K562 (cell line): ENCODE measurements at regions not wholly inside any gene's neighbourhood (a gene's known extent, or its start where the extent isn't known, plus 50 kb on each side); places are given as distances from the start of the nearest gene placed in this dataset.

Source experiments
- ATAC-seq: fragments of 200-7000 bp; cut with Tn5 transposase; 3 replicates; pipeline ENCODE4 v1.9.1; 2020; ENCODE audit warnings: moderate library complexity
- BruUV-seq: library from RNA; stranded (reverse); fragments of 400-500 nt; replicated peaks from 2 replicates; lab custom pipeline; 2021; lab: Mats Ljungman, UMichigan
- CTCF ChIA-PET: fragments of 300-600 bp; formaldehyde crosslinking; extraction: SDS; loops from one replicate; lab custom pipeline; 2021; ENCODE audit warnings: low intra/inter-chr PET ratio; lab: Yijun Ruan, JAX
- POLR2A ChIA-PET: fragments of 300-600, 350-650 bp; sonication (Branson Sonifier 250); formaldehyde crosslinking; extraction: SDS; loops from one replicate; lab custom pipeline; 2021; ENCODE audit warnings: antibody characterized with exemption, inconsistent platforms; lab: Yijun Ruan, JAX
- DNase-seq, 4 experiments: peaks; one replicate each; pipeline versions ENCODE4 v3.0.0 to v3.0.0-alpha.2; 2011 to 2018; ENCODE audit warnings: low spot score in 3 of 4, mixed read lengths in 3 of 4; ENCODE audit errors: extremely low read depth in 1 of 4
- FAIRE-seq: peaks from 2 replicates; lab custom pipeline; 2011; peaks lifted over from hg19 to GRCh38; lab: Jason Lieb, UNC
- H2AFZ ChIP-seq: 2 replicates; pipeline ENCODE4 v1.6.0; 2011; ENCODE audit warnings: low read depth, low read length, control low read depth, inconsistent platforms
- H3K27ac ChIP-seq: fragments of 200-600 bp; 3 replicates; pipeline ENCODE4 v1.8.0; 2011; ENCODE audit warnings: low read depth, mild to moderate bottlenecking, control low read depth, inconsistent platforms, low read length, moderate library complexity, mixed read lengths; ENCODE audit errors: extremely low read depth
- H3K27me3 ChIP-seq, 2 experiments: fragments of 300-600 bp in 1 of 2; 2 replicates in 1 of 2; 3 replicates in 1 of 2; pipeline versions ENCODE4 v1.6.0 to v1.8.0; 2011; ENCODE audit warnings: inconsistent platforms in 2 of 2, low read length in 2 of 2, mild to moderate bottlenecking in 1 of 2, mixed read lengths in 1 of 2, moderate library complexity in 1 of 2; ENCODE audit not compliant: control insufficient read depth in 2 of 2, insufficient read depth in 2 of 2
- H3K36me3 ChIP-seq: fragments of 300-600 bp; 3 replicates; pipeline ENCODE4 v1.8.0; 2011; ENCODE audit warnings: mild to moderate bottlenecking, low read length, inconsistent platforms; ENCODE audit not compliant: control insufficient read depth, insufficient read depth
- H3K4me1 ChIP-seq, 2 experiments: fragments of 200-600 bp in 1 of 2; replicated peaks in 1 of 2; 2 replicates in 1 of 2; 3 replicates in 1 of 2; pipeline versions ENCODE4 v1.5.1 to v1.8.0; 2011; ENCODE audit warnings: inconsistent platforms in 2 of 2, low read length in 2 of 2, mild to moderate bottlenecking in 1 of 2, mixed read lengths in 1 of 2, moderate library complexity in 1 of 2; ENCODE audit not compliant: control insufficient read depth in 2 of 2, insufficient read depth in 2 of 2
- H3K4me2 ChIP-seq: 2 replicates; pipeline ENCODE4 v1.6.1; 2011; ENCODE audit warnings: low read length, control low read depth, inconsistent platforms, mixed read lengths; ENCODE audit not compliant: insufficient read depth
- H3K4me3 ChIP-seq: fragments of 200-600 bp; sonication (generic), shearing (Covaris generic); 2 replicates; pipeline ENCODE4 v1.5.1; 2016; ENCODE audit warnings: control low read depth, inconsistent platforms
- H3K79me2 ChIP-seq: fragments of 200-600 bp; 3 replicates; pipeline ENCODE4 v1.8.0; 2011; ENCODE audit warnings: low read length, inconsistent platforms; ENCODE audit not compliant: control insufficient read depth, insufficient read depth
- H3K9ac ChIP-seq, 2 experiments: 2 replicates each; pipeline versions ENCODE4 v1.6.0 to v1.6.1; 2011; ENCODE audit warnings: low read depth in 2 of 2, low read length in 2 of 2, control low read depth in 1 of 2, inconsistent platforms in 1 of 2, mild to moderate bottlenecking in 1 of 2, mixed read lengths in 1 of 2; ENCODE audit not compliant: insufficient read depth in 1 of 2
- H3K9me1 ChIP-seq: one replicate; pipeline ENCODE4 v1.6.0; 2011; ENCODE audit warnings: inconsistent platforms, mild to moderate bottlenecking, low read length, moderate library complexity; ENCODE audit not compliant: control insufficient read depth, insufficient read depth
- H3K9me3 ChIP-seq: replicated peaks from 2 replicates; pipeline ENCODE4 v1.5.1; 2011; ENCODE audit warnings: low read depth, low read length, inconsistent platforms; ENCODE audit not compliant: control insufficient read depth, insufficient read depth
- H4K20me1 ChIP-seq: replicated peaks from 2 replicates; pipeline ENCODE4 v1.6.1; 2011; ENCODE audit warnings: low read length, inconsistent platforms, mixed read lengths; ENCODE audit not compliant: control insufficient read depth, insufficient read depth
- AFF1 ChIP-seq, 2 experiments: fragments of 450-650 bp; IDR thresholded peaks; 2 replicates each; pipeline ENCODE4 v1.6.1; 2018; ENCODE audit warnings: mild to moderate bottlenecking in 2 of 2, low read depth in 1 of 2; ENCODE audit not compliant: partially characterized antibody in 2 of 2
- CEBPB ChIP-seq: fragments of 450-650 bp; IDR thresholded peaks from 2 replicates; pipeline ENCODE4 v1.6.1; 2016; ENCODE audit warnings: missing genetic modification characterization, missing compliant biosample characterization
- CHD4 ChIP-seq: fragments of 200-600 bp; sonication (generic); IDR thresholded peaks from 3 replicates; pipeline ENCODE4 v1.6.1; 2012; ENCODE audit warnings: low read depth, mild to moderate bottlenecking, mixed read lengths, low read length, inconsistent platforms; ENCODE audit not compliant: insufficient read depth, insufficient replicate concordance, poor library complexity, severe bottlenecking
- CREBBP ChIP-seq: IDR thresholded peaks from one replicate; pipeline ENCODE4 v1.6.1; 2012; ENCODE audit warnings: low read depth, mild to moderate bottlenecking, control low read depth, inconsistent platforms, low read length
- FIP1L1 ChIP-seq: fragments of 200-400 bp; formaldehyde crosslinking; IDR thresholded peaks from 2 replicates; pipeline ENCODE4 v1.6.1; 2018; ENCODE audit warnings: mild to moderate bottlenecking, low read depth, low read length; ENCODE audit not compliant: poor library complexity, severe bottlenecking
- FOXK2 ChIP-seq, 2 experiments: fragments of 450-650 bp; IDR thresholded peaks in 1 of 2; conservative IDR thresholded peaks in 1 of 2; 2 replicates each; pipeline ENCODE4 v1.6.1; 2016; ENCODE audit warnings: low read depth in 2 of 2, mild to moderate bottlenecking in 1 of 2
- GTF2A2 ChIP-seq: IDR thresholded peaks from 2 replicates; pipeline ENCODE4 v1.6.1; 2016; ENCODE audit warnings: mild to moderate bottlenecking, missing genetic modification characterization, missing compliant biosample characterization
- MECOM ChIP-seq: fragments of 250-450 bp; sonication (Bioruptor Pico); IDR thresholded peaks from 2 replicates; pipeline ENCODE4 v1.8.0; 2022; ENCODE audit warnings: inconsistent platforms
- NCOR1 ChIP-seq: fragments of 450-650 bp; IDR thresholded peaks from 2 replicates; pipeline ENCODE4 v1.6.1; 2016; ENCODE audit warnings: mild to moderate bottlenecking, moderate library complexity
- NKRF ChIP-seq: fragments of 450-650 bp; IDR thresholded peaks from 2 replicates; pipeline ENCODE4 v1.6.1; 2016; ENCODE audit warnings: borderline replicate concordance
- RAD51 ChIP-seq: fragments of 450-650 bp; IDR thresholded peaks from 2 replicates; pipeline ENCODE4 v1.7.1; 2016; ENCODE audit warnings: low read depth, mild to moderate bottlenecking, borderline replicate concordance
- TAF1 ChIP-seq: IDR thresholded peaks from 2 replicates; pipeline ENCODE4 v1.6.1; 2011; ENCODE audit warnings: mild to moderate bottlenecking, low read length, moderate library complexity; ENCODE audit not compliant: insufficient read depth, control insufficient read depth, severe bottlenecking; ENCODE audit errors: extremely low read depth
- USF1 ChIP-seq: sonication (generic); formaldehyde crosslinking; IDR thresholded peaks from 2 replicates; pipeline ENCODE4 v1.9.0; 2022; ENCODE audit warnings: mild to moderate bottlenecking, missing genetic modification reagents
- ZKSCAN3 ChIP-seq: fragments of 250-450 bp; sonication (Bioruptor Pico); IDR thresholded peaks from 2 replicates; pipeline ENCODE4 v1.4.0; 2020
- ZNF780A ChIP-seq: fragments of 250-450 bp; sonication (Bioruptor Pico); IDR thresholded peaks from 2 replicates; pipeline ENCODE4 v1.5.0; 2021; ENCODE audit warnings: mild to moderate bottlenecking
- WGBS: fragments of 100-300 bp; shearing (Covaris generic); methylation state at CpG from one replicate; pipeline ENCODE4 v1.1.6; 2016; ENCODE audit warnings: low coverage, mixed read lengths; ENCODE audit not compliant: insufficient coverage; ENCODE audit errors: missing lambda C conversion rate; 5-methylcytosine and 5-hydroxymethylcytosine counted together
- in situ Hi-C: fragments of 300-500 bp; cut with MboI; formaldehyde crosslinking; loops from 4 replicates; pipeline ENCODE4 v1.15.0; 2018; ENCODE audit warnings: inconsistent platforms, mixed read lengths
- intact Hi-C: fragments of 100-400 bp; cut with micrococcal nuclease; formaldehyde crosslinking; loops from 2 replicates; pipeline ENCODE4 v1.14.2; 2022

GRCh38 chr2:223528036-223528435, 74.1 kb downstream of the SCG2 start (continued):
- TF ChIP-seq CHD4, result no peak
- no peak for TF ChIP-seq CEBPB (tag)
- TF ChIP-seq ZKSCAN3 (CRISPR knock-in tag), result no peak

GRCh38 chr2:223529696-223530095, 72.5 kb downstream of the SCG2 start:
- ATAC-seq (no peak), FAIRE-seq (no peak), DNase-seq (no peak)
- Histone ChIP-seq H2AFZ (no peak overlapping the region), H3K4me3 (no peak overlapping the region), H3K27ac (no peak overlapping the region), H3K27me3 (no peaks in the 10 kb centered on the region), H3K9ac (no peak overlapping the region), H3K9me1 (no peaks in the 10 kb centered on the region), H3K4me2 (no peak overlapping the region), H3K36me3 (no peaks in the 10 kb centered on the region), H4K20me1 (no peaks in the 10 kb centered on the region), H3K79me2 (no peaks in the 10 kb centered on the region), H3K4me1 (no peaks in the 10 kb centered on the region), H3K9me3 (no peaks in the 10 kb centered on the region)
- in situ Hi-C loops (no loop called here), intact Hi-C loops (no loop called here)
- no TSS peak for BruUV-seq
- POLR2A ChIA-PET, result no interaction called here
- WGBS, result 5% methylated on average over 3 of the region's 3 CpGs
- CTCF ChIA-PET, result no interaction called here
- TF ChIP-seq NCOR1 (no peak), GTF2A2 (tag) (no peak), CREBBP (no peak), AFF1 (IDR thresholded peaks at IDR 0.05; ENCODE audit: low read depth in 1 of 2, partially characterized antibody in 2 of 2) (no peak), USF1 (no peak), FOXK2 (conservative IDR thresholded peaks at IDR 0.05 in 1 of 2, IDR thresholded peaks at IDR 0.05 in 1 of 2; ENCODE audit: low read depth in 2 of 2) (no peak), TAF1 (no peak), MECOM (no peak), RAD51 (no peak), FIP1L1 (no peak), ZNF780A (CRISPR knock-in tag) (no peak), NKRF (no peak)
